Ovary (tissue), 1 donor: ENCODE measurements at regions not wholly inside any gene's neighbourhood (a gene's known extent, or its start where the extent isn't known, plus 50 kb on each side); places are given as distances from the start of the nearest gene placed in this dataset.

Experiments
- EP300 ChIP-seq: sonication (generic); formaldehyde crosslinking; IDR thresholded peaks from one replicate; pipeline ENCODE4 v1.6.1; 2017; ENCODE audit warnings: antibody characterized with exemption
- POLR2A ChIP-seq: fragments of 450-650 bp; IDR thresholded peaks from one replicate; pipeline ENCODE4 v1.6.1; 2017; ENCODE audit warnings: antibody characterized with exemption, mild to moderate bottlenecking, moderate library complexity

- TF ChIP-seq POLR2A: no peak
- no peak for TF ChIP-seq EP300
These were observed 327.5 kb upstream of the SPHKAP start for GRCh38 chr2:228509021-228509420.
